Breast epithelium (tissue), 3 donors: ENCODE measurements at regions not wholly inside any gene's neighbourhood (a gene's known extent, or its start where the extent isn't known, plus 50 kb on each side); places are given as distances from the start of the nearest gene placed in this dataset.

Experiments
- POLR2A ChIP-seq: fragments of 450-650 bp; IDR thresholded peaks from one replicate; pipeline ENCODE4 v1.6.1; 2016; ENCODE audit warnings: antibody characterized with exemption, mild to moderate bottlenecking, moderate library complexity
- POLR2AphosphoS5 ChIP-seq, 3 donors: sonication (generic); formaldehyde crosslinking; IDR thresholded peaks; one replicate each; pipeline ENCODE4 v1.6.1; 2017; ENCODE audit warnings: antibody characterized with exemption in 3 of 3
- TF ChIP-seq, protein P1 (sequence below), 3 donors: fragments of 450-650 bp; IDR thresholded peaks; one replicate each; pipeline ENCODE4 v1.5.1; 2016 to 2017; ENCODE audit warnings: antibody characterized with exemption in 3 of 3, mild to moderate bottlenecking in 3 of 3, moderate library complexity in 3 of 3

DNA sequence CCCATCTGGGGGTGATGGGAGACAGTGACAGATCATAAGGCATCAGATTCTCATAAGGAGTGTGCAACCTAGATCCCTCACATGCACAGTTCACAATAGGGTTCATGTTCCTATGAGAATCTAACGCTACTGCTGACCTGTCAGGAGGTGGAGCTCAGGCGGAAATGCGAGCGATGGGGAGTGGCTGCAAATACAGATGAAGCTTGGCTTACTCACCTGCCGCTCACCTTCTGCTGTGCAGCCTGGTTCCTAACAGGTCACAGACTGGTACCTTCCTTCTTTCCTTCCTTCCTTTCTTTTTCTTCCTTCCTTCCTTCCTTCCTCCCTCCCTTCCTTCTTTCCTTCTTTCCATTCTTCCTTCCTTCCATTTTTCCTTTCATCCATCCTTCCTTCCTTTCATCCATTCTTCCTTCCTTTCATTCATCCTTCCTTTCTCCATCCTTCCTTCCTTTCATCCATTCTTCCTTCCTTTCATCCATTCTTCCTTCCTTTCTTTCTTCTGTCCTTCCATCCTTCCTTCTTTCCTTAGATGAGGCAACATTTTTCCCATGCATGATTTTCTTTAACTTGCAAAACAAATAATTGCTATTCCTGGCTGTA lies 370.0 kb upstream of the AUTS2 start:
- TF ChIP-seq, protein P1, sequence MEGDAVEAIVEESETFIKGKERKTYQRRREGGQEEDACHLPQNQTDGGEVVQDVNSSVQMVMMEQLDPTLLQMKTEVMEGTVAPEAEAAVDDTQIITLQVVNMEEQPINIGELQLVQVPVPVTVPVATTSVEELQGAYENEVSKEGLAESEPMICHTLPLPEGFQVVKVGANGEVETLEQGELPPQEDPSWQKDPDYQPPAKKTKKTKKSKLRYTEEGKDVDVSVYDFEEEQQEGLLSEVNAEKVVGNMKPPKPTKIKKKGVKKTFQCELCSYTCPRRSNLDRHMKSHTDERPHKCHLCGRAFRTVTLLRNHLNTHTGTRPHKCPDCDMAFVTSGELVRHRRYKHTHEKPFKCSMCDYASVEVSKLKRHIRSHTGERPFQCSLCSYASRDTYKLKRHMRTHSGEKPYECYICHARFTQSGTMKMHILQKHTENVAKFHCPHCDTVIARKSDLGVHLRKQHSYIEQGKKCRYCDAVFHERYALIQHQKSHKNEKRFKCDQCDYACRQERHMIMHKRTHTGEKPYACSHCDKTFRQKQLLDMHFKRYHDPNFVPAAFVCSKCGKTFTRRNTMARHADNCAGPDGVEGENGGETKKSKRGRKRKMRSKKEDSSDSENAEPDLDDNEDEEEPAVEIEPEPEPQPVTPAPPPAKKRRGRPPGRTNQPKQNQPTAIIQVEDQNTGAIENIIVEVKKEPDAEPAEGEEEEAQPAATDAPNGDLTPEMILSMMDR (IDR thresholded peaks at IDR 0.05) = no peak
- TF ChIP-seq POLR2A (no peak), POLR2AphosphoS5 (IDR thresholded peaks at IDR 0.05) (no peak)
